Uterus (tissue), 3 donors: ENCODE measurements at regions not wholly inside any gene's neighbourhood (a gene's known extent, or its start where the extent isn't known, plus 50 kb on each side); places are given as distances from the start of the nearest gene placed in this dataset.

Source experiments
- DNase-seq, 2 donors: peaks; one replicate each; pipeline ENCODE4 v3.0.0-alpha.2; 2019 to 2020
- H3K27ac ChIP-seq, 2 donors: fragments of 200-600 bp; sonication (generic); 1 replicate in 1 of 2; 2 replicates in 1 of 2; pipeline ENCODE4 v1.5.1; 2016 to 2018
- H3K27me3 ChIP-seq, 2 donors: fragments of 200-600 bp; sonication (generic); one replicate each; pipeline ENCODE4 v1.5.1; 2018 to 2019; ENCODE audit warnings: control low read depth in 1 of 2
- H3K36me3 ChIP-seq, 2 donors: fragments of 200-600 bp; sonication (generic); one replicate each; pipeline ENCODE4 v1.5.1; 2019; ENCODE audit warnings: control low read depth in 1 of 2
- H3K4me1 ChIP-seq, 2 donors: fragments of 200-600 bp; sonication (generic); one replicate each; pipeline ENCODE4 v1.5.1; 2018 to 2019; ENCODE audit warnings: control low read depth in 1 of 2
- H3K4me3 ChIP-seq, 2 donors: fragments of 200-600 bp; sonication (generic); 1 replicate in 1 of 2; 2 replicates in 1 of 2; pipeline ENCODE4 v1.5.1; 2018 to 2019; ENCODE audit warnings: mild to moderate bottlenecking in 1 of 2
- H3K9me3 ChIP-seq, 2 donors: fragments of 200-600 bp; sonication (generic); one replicate each; pipeline ENCODE4 v1.5.1; 2019; ENCODE audit warnings: control low read depth in 1 of 2
- CTCF ChIP-seq, 4 experiments: fragments of 200-600 bp in 2 of 4; fragments of 450-650 bp in 2 of 4; sonication (generic) in 2 of 4; IDR thresholded peaks; one replicate each; pipeline ENCODE4 v1.5.1; 2016 to 2019; ENCODE audit warnings: antibody characterized with exemption in 4 of 4, mild to moderate bottlenecking in 2 of 4, moderate library complexity in 1 of 4
- POLR2A ChIP-seq, 2 donors: fragments of 450-650 bp; IDR thresholded peaks; one replicate each; pipeline ENCODE4 v1.6.1; 2016; ENCODE audit warnings: antibody characterized with exemption in 2 of 2, mild to moderate bottlenecking in 1 of 2, moderate library complexity in 1 of 2
- intact Hi-C: fragments of 100-400 bp; cut with DNase I; formaldehyde crosslinking; loops from one replicate; pipeline ENCODE4 v1.15.1; 2023; ENCODE audit warnings: low total_unique reads
- donor health status: DM: yes; HTN: yes; CAD: no.

DNA sequence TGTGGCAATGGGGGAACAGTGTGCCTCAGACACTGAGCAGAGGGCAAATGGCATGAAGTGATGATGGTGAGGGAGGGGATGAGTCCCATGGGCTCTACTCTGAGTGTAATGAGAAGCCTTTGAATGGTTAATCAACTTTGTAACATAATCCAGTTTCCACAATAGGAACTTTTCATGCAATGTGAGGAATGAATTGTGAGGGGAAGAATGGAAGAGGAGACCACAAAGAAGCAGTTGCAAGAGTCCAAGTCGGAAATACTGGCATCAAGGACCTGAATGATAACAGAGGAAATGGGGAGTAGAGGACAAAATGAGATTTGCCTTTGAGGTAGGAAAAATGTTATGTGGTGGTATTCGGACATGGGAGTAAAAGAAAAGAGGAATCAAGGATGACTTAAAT lies 476.9 kb upstream of the PRICKLE1 start:
- Histone ChIP-seq H3K4me1 (no peaks in the 10 kb centered on the region), H3K36me3 (no peaks in the 10 kb centered on the region), H3K27ac (no peak overlapping the region), H3K27me3 (no peaks in the 10 kb centered on the region), H3K4me3 (no peak overlapping the region), H3K9me3 (no peaks in the 10 kb centered on the region)
- TF ChIP-seq CTCF (IDR thresholded peaks at IDR 0.05) (no peak), POLR2A (IDR thresholded peaks at IDR 0.05) (no peak)
- intact Hi-C loops: no loop called here
- no peak for DNase-seq

GRCh38 chr12:43063650-43064049 lies 474.1 kb upstream of the PRICKLE1 start:
- H3K36me3 ChIP-seq: no peaks in the 10 kb centered on the region
- DNase-seq: no peak
- H3K9me3 ChIP-seq: no peaks in the 10 kb centered on the region
- intact Hi-C loops: no loop called here
- no peak overlapping the region for H3K27ac ChIP-seq
- H3K4me1 ChIP-seq: no peaks in the 10 kb centered on the region
- H3K27me3 ChIP-seq: no peaks in the 10 kb centered on the region
- no peak overlapping the region for H3K4me3 ChIP-seq
- TF ChIP-seq POLR2A (IDR thresholded peaks at IDR 0.05): no peak
- TF ChIP-seq CTCF (IDR thresholded peaks at IDR 0.05): no peak

GRCh38 chr12:43062201-43062895 lies 472.8 kb upstream of the PRICKLE1 start:
- intact Hi-C loops: no loop called here
- TF ChIP-seq CTCF (IDR thresholded peaks at IDR 0.05) (no peak), POLR2A (IDR thresholded peaks at IDR 0.05) (no peak)
- Histone ChIP-seq H3K27me3 (no peaks in the 10 kb centered on the region), H3K27ac (no peak overlapping the region), H3K36me3 (no peaks in the 10 kb centered on the region), H3K4me3 (no peak overlapping the region), H3K4me1 (no peaks in the 10 kb centered on the region), H3K9me3 (no peaks in the 10 kb centered on the region)
- DNase-seq: no peak

DNA sequence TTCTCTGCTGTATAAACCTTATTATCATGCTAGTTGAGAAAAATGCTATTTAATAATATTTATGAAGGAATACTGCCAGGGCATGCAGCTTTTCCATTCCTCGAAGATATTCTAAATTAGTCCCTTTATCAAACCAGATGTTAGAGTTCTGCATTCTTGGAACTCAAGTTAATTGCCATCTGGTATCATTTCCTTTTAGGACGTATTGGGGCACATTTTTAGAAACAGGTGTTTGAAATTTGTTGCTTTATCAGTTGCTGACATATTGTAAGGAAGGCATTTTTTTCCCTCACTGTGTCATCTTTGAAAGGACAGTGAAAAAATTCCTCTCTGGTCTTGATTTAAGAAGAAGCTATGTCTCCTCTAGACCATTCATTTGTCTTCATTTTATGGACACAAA lies 471.2 kb upstream of the PRICKLE1 start:
- TF ChIP-seq CTCF (IDR thresholded peaks at IDR 0.05) (no peak), POLR2A (IDR thresholded peaks at IDR 0.05) (no peak)
- Histone ChIP-seq H3K27ac (no peak overlapping the region), H3K4me1 (no peaks in the 10 kb centered on the region), H3K9me3 (no peaks in the 10 kb centered on the region), H3K27me3 (no peaks in the 10 kb centered on the region), H3K36me3 (no peaks in the 10 kb centered on the region), H3K4me3 (no peak overlapping the region)
- no peak for DNase-seq
- intact Hi-C loops: no loop called here

- Histone ChIP-seq H3K27me3 (no peaks in the 10 kb centered on the region), H3K4me1 (no peaks in the 10 kb centered on the region), H3K36me3 (no peaks in the 10 kb centered on the region), H3K4me3 (no peak overlapping the region), H3K27ac (no peak overlapping the region), H3K9me3 (no peaks in the 10 kb centered on the region)
- DNase-seq: no peak
- intact Hi-C loops: no loop called here
- no peak for TF ChIP-seq POLR2A (IDR thresholded peaks at IDR 0.05)
- no peak for TF ChIP-seq CTCF (IDR thresholded peaks at IDR 0.05)
Observed at GRCh38 chr12:43058616-43059015, 469.1 kb upstream of the PRICKLE1 start.
